Tibial artery (tissue), 4 donors: ENCODE measurements at regions not wholly inside any gene's neighbourhood (a gene's known extent, or its start where the extent isn't known, plus 50 kb on each side); places are given as distances from the start of the nearest gene placed in this dataset.

ENCODE experiments used
- DNase-seq, 2 donors: peaks; one replicate each; pipeline ENCODE4 v3.0.0-alpha.2; 2019
- H3K27ac ChIP-seq, 2 donors: fragments of 200-600 bp; sonication (generic) in 1 of 2; 1 replicate in 1 of 2; 2 replicates in 1 of 2; pipeline ENCODE4 v1.5.1; 2018 to 2019; ENCODE audit warnings: mild to moderate bottlenecking in 1 of 2
- H3K27me3 ChIP-seq, 2 donors: fragments of 200-600 bp; sonication (generic) in 1 of 2; one replicate each; pipeline versions ENCODE4 v1.5.1 to v1.6.0; 2016 to 2019
- H3K36me3 ChIP-seq, 3 donors: fragments of 200-600 bp; sonication (generic) in 2 of 3; one replicate each; pipeline ENCODE4 v1.5.1; 2016 to 2019; ENCODE audit warnings: mild to moderate bottlenecking in 2 of 3
- H3K4me1 ChIP-seq, 4 donors: fragments of 200-600 bp; sonication (generic) in 2 of 4; 1 replicate in 3 of 4; 2 replicates in 1 of 4; pipeline ENCODE4 v1.5.1; 2016 to 2019
- H3K4me3 ChIP-seq, 2 donors: fragments of 200-600 bp; sonication (generic) in 1 of 2; 1 replicate in 1 of 2; 2 replicates in 1 of 2; pipeline ENCODE4 v1.5.1; 2018 to 2019; ENCODE audit warnings: mild to moderate bottlenecking in 2 of 2
- H3K9me3 ChIP-seq, 3 donors: fragments of 200-600 bp; sonication (generic) in 1 of 3; one replicate each; pipeline ENCODE4 v1.5.1; 2016 to 2019
- intact Hi-C: fragments of 100-400 bp; cut with DNase I; formaldehyde crosslinking; loops from one replicate; pipeline ENCODE4 v1.15.0; 2023; ENCODE audit warnings: low total_unique reads
- TF ChIP-seq, protein P1 (sequence below), 2 experiments: fragments of 200-600 bp in 1 of 2; fragments of 450-650 bp in 1 of 2; IDR thresholded peaks; one replicate each; pipeline ENCODE4 v1.5.1; 2017 to 2019; ENCODE audit warnings: antibody characterized with exemption in 2 of 2, mild to moderate bottlenecking in 1 of 2, moderate library complexity in 1 of 2

DNA sequence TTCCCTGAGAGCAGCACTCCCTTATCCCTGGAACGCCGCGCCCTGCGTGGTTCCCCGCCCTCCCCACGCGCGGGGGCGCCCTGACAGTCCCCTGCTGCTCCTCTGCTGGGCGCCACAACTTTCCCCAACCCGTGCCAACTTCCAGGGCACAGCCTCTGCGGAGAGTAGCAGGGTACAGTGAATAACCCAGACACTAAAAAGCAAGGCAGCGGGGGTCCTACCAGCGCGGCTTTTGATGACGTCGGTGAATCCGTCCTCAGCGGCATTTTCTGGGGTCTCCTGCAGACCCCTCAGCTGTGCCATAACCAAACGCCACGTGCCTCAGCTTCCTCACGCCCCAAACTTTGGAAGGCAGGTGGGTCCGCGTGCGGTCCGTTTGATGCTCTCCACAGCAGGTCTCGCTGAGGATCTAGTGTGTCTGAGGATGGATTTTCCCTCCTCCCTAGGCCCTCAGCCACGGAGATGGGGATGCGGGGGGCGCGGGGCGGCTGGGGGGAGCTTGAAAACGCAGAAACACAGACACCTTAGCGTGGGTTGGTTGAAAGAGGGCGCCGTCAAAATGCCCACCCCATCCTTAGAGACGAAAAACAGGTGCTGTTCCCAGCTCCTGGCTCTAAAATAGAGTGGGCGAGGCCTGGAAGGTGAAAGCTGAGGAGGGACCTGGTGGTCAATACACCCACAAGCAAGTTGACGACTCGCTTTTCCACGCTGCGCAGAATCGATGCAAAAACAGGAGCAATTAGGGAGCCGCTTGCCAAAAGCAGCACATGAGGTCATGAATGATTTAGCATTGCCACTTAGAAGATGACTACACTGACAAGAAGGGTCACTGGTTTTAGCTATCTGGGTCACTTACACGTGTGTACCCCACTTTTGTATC, 405.6 kb downstream of the FAM47A start:
- TF ChIP-seq, protein P1, sequence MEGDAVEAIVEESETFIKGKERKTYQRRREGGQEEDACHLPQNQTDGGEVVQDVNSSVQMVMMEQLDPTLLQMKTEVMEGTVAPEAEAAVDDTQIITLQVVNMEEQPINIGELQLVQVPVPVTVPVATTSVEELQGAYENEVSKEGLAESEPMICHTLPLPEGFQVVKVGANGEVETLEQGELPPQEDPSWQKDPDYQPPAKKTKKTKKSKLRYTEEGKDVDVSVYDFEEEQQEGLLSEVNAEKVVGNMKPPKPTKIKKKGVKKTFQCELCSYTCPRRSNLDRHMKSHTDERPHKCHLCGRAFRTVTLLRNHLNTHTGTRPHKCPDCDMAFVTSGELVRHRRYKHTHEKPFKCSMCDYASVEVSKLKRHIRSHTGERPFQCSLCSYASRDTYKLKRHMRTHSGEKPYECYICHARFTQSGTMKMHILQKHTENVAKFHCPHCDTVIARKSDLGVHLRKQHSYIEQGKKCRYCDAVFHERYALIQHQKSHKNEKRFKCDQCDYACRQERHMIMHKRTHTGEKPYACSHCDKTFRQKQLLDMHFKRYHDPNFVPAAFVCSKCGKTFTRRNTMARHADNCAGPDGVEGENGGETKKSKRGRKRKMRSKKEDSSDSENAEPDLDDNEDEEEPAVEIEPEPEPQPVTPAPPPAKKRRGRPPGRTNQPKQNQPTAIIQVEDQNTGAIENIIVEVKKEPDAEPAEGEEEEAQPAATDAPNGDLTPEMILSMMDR (IDR thresholded peaks at IDR 0.05), result no peak
- Histone ChIP-seq H3K36me3 (no peaks in the 10 kb centered on the region), H3K4me3 (peak overlapping the region; percentile 57 to 65), H3K9me3 (no peaks in the 10 kb centered on the region), H3K4me1 (no peaks in the 10 kb centered on the region), H3K27me3 (no peaks in the 10 kb centered on the region), H3K27ac (peak overlapping the region; percentile 76)
- DNase-seq, result peak in 1 of 2 donors; percentile 60
- intact Hi-C loops, result no loop called here

DNA sequence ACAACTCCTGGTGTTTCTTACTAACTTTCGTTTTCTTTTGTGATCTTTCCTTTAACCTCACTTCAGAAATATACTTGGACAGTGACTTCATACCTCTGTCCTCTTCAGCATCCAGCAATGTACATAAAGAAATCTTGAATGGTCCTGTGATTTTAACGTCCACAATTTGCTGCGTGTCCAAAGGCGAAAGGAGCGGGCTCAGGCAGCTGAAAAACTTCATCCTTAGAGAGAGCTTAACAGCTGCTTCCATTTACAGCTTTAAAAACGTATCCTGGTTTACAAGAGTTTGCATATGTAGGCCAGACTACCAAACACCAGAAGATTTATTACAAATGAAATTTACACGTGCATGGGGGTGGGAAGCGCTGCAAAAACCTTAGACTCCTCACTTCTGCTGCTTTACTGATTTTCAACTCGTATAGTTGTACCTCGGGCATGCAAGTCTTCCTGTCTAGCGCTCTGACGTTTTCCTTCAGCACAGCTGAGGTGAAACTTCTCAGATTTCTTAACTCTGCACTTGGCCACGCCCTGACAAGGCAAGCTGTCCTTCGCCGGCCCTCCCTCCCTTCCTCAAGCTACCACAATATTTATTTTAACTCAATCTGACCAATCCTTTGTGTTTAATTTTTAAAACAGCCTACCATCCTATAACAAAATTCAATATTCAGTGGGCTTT, 406.4 kb downstream of the FAM47A start:
- Histone ChIP-seq H3K27me3 (no peaks in the 10 kb centered on the region), H3K4me3 (peak overlapping the region; percentile 57 to 65)

DNA sequence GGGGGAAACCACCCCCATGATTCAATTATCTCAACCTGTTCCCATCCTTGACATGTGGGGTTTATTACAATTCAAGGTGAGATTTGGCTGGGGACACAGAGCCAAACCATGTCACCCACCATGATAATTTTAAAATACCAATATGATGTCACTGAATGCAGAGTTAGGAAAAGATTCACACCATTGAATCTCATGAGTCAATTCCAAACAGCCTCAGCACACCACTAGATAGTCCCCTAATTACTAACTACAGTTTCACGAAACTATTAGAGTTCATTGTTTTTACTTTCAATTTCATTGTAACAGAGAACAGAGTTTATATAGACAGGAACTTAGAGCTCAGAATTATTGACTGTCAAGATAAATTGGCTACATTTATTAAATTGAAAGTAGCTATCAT, 410.2 kb downstream of the FAM47A start:
- no peak overlapping the region for H3K4me3 ChIP-seq
- H3K27ac ChIP-seq, result no peak overlapping the region
- no peaks in the 10 kb centered on the region for H3K27me3 ChIP-seq
- no peaks in the 10 kb centered on the region for H3K36me3 ChIP-seq
- intact Hi-C loops, result no loop called here
- DNase-seq, result no peak
- TF ChIP-seq, protein P1 (IDR thresholded peaks at IDR 0.05), result no peak
- no peaks in the 10 kb centered on the region for H3K4me1 ChIP-seq
- H3K9me3 ChIP-seq, result no peaks in the 10 kb centered on the region

More for the DNA sequence above, 406.4 kb downstream of the FAM47A start:
- H3K4me1 ChIP-seq, result no peaks in the 10 kb centered on the region
- TF ChIP-seq, protein P1 (IDR thresholded peaks at IDR 0.05), result no peak
- no peak for DNase-seq
- H3K36me3 ChIP-seq, result no peaks in the 10 kb centered on the region
- intact Hi-C loops, result no loop called here
- H3K27ac ChIP-seq, result peak overlapping the region; percentile 76
- no peaks in the 10 kb centered on the region for H3K9me3 ChIP-seq

DNA sequence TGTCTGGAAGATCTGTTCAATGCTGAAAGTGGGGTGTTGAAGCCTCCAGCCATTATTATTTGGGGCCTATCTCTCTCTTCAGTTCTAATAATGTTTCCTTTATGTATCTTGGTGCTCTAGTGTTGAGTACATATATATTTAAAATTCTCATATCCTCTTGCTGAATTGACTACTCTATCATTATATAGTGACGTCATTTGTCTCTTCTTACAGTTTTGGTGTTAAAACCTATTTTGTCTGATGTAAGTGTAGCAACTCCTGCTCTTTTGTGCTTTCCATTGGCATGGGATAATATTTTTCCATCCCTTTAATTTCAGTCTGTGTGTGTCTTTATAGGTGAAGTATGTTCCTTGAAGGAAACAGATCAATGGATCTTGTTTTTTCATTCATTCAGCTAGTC, 446.0 kb downstream of the FAM47A start:
- Histone ChIP-seq H3K4me1 (no peaks in the 10 kb centered on the region), H3K27ac (no peak overlapping the region), H3K9me3 (peaks cover 0 to 6% (median 0%) of the 10 kb centered on the region in 3 donors), H3K36me3 (no peaks in the 10 kb centered on the region), H3K4me3 (no peak overlapping the region), H3K27me3 (no peaks in the 10 kb centered on the region)
- intact Hi-C loops, result no loop called here
- DNase-seq, result no peak
- TF ChIP-seq, protein P1 (IDR thresholded peaks at IDR 0.05), result no peak
